DND-41 (cell line): ENCODE measurements at regions not wholly inside any gene's neighbourhood (a gene's known extent, or its start where the extent isn't known, plus 50 kb on each side); places are given as distances from the start of the nearest gene placed in this dataset.

Experiments used
- ATAC-seq: fragments of 200-7000 bp; cut with Tn5 transposase; 3 replicates; pipeline ENCODE4 v1.9.1; 2021; ENCODE audit warnings: low read depth; ENCODE audit not compliant: insufficient read depth
- DNase-seq: peaks from one replicate; pipeline ENCODE4 v3.0.0-alpha.2; 2020
- H2AFZ ChIP-seq: 2 replicates; pipeline ENCODE4 v1.6.0; 2012; ENCODE audit warnings: low read depth, low read length
- H3K27ac ChIP-seq: 2 replicates; pipeline ENCODE4 v1.5.1; 2012; ENCODE audit warnings: low read length, inconsistent platforms
- H3K27me3 ChIP-seq: fragments of 200-600 bp; sonication (generic); 2 replicates; pipeline ENCODE4 v1.6.0; 2012; ENCODE audit warnings: low read length, mild to moderate bottlenecking, inconsistent platforms; ENCODE audit not compliant: insufficient read depth, poor library complexity
- H3K36me3 ChIP-seq: 2 replicates; pipeline ENCODE4 v1.5.1; 2012; ENCODE audit warnings: low read length, inconsistent platforms; ENCODE audit not compliant: insufficient read depth
- H3K4me1 ChIP-seq: 2 replicates; pipeline ENCODE4 v1.5.1; 2012; ENCODE audit warnings: mild to moderate bottlenecking, low read length; ENCODE audit not compliant: insufficient read depth
- H3K4me2 ChIP-seq: 2 replicates; pipeline ENCODE4 v1.6.0; 2012; ENCODE audit warnings: mild to moderate bottlenecking, moderate library complexity, low read length, inconsistent platforms; ENCODE audit not compliant: insufficient read depth
- H3K4me3 ChIP-seq, 2 experiments: fragments of 200-600 bp in 1 of 2; shearing (Covaris generic) in 1 of 2; 2 replicates each; pipeline ENCODE4 v1.5.1; 2012 to 2016; ENCODE audit warnings: inconsistent platforms in 2 of 2, low read length in 2 of 2, mild to moderate bottlenecking in 2 of 2, low read depth in 1 of 2, moderate library complexity in 1 of 2
- H3K79me2 ChIP-seq: 2 replicates; pipeline ENCODE4 v1.6.0; 2012; ENCODE audit warnings: low read length, inconsistent platforms; ENCODE audit not compliant: insufficient read depth
- H3K9ac ChIP-seq: 2 replicates; pipeline ENCODE4 v1.6.0; 2012; ENCODE audit warnings: low read depth, mild to moderate bottlenecking, inconsistent platforms, low read length, moderate library complexity
- H3K9me3 ChIP-seq: 2 replicates; pipeline ENCODE4 v1.5.1; 2012; ENCODE audit warnings: low read length, moderate library complexity, mild to moderate bottlenecking, inconsistent platforms; ENCODE audit not compliant: insufficient read depth, severe bottlenecking
- H4K20me1 ChIP-seq: 2 replicates; pipeline ENCODE4 v1.6.0; 2012; ENCODE audit warnings: low read length; ENCODE audit not compliant: insufficient read depth
- CTCF ChIP-seq: IDR thresholded peaks from 2 replicates; pipeline ENCODE4 v1.5.1; 2012; ENCODE audit warnings: borderline replicate concordance, low read length, moderate library complexity, mild to moderate bottlenecking; ENCODE audit not compliant: poor library complexity, severe bottlenecking; ENCODE audit errors: extremely low read depth
- EZH2 ChIP-seq: IDR thresholded peaks from 3 replicates; pipeline ENCODE4 v1.6.1; 2012; ENCODE audit warnings: borderline replicate concordance, low read depth, mild to moderate bottlenecking, moderate library complexity, low read length, inconsistent platforms; ENCODE audit not compliant: severe bottlenecking

GRCh38 chr4:84407554-84408407 lies 91.3 kb downstream of the NKX6-1 start:
- H2AFZ ChIP-seq = no peak overlapping the region
- no peak overlapping the region for H3K9ac ChIP-seq
- TF ChIP-seq CTCF = no peak
- no peak overlapping the region for H3K4me2 ChIP-seq
- ATAC-seq (no peak), DNase-seq (no peak)
- no peaks in the 10 kb centered on the region for H3K27me3 ChIP-seq
- H3K9me3 ChIP-seq = no peaks in the 10 kb centered on the region
- H3K4me3 ChIP-seq = no peak overlapping the region
- no peaks in the 10 kb centered on the region for H4K20me1 ChIP-seq
- H3K27ac ChIP-seq = no peak overlapping the region
- H3K4me1 ChIP-seq = no peaks in the 10 kb centered on the region
- no peaks in the 10 kb centered on the region for H3K36me3 ChIP-seq
- H3K79me2 ChIP-seq = no peaks in the 10 kb centered on the region

- H3K27me3 ChIP-seq = no peaks in the 10 kb centered on the region
- H3K27ac ChIP-seq = no peak overlapping the region
- no peak for TF ChIP-seq CTCF
- TF ChIP-seq EZH2 = no peak
- no peaks in the 10 kb centered on the region for H4K20me1 ChIP-seq
- no peak overlapping the region for H3K4me3 ChIP-seq
- DNase-seq = no peak
- no peaks in the 10 kb centered on the region for H3K4me1 ChIP-seq
- H2AFZ ChIP-seq = no peak overlapping the region
- no peak overlapping the region for H3K4me2 ChIP-seq
- H3K36me3 ChIP-seq = no peaks in the 10 kb centered on the region
- no peak overlapping the region for H3K9ac ChIP-seq
- no peaks in the 10 kb centered on the region for H3K79me2 ChIP-seq
- no peaks in the 10 kb centered on the region for H3K9me3 ChIP-seq
- ATAC-seq = no peak
These were observed 95.4 kb downstream of the NKX6-1 start for GRCh38 chr4:84403656-84404055.

- Histone ChIP-seq H3K9ac (no peak overlapping the region), H3K79me2 (no peaks in the 10 kb centered on the region), H3K4me2 (no peak overlapping the region), H3K27me3 (no peaks in the 10 kb centered on the region), H3K4me1 (no peaks in the 10 kb centered on the region), H4K20me1 (no peaks in the 10 kb centered on the region), H3K36me3 (no peaks in the 10 kb centered on the region), H3K27ac (no peak overlapping the region), H3K9me3 (no peaks in the 10 kb centered on the region), H2AFZ (no peak overlapping the region), H3K4me3 (no peak overlapping the region)
- ATAC-seq = no peak
- DNase-seq = no peak
- TF ChIP-seq EZH2 = no peak
- no peak for TF ChIP-seq CTCF
These were observed 97.3 kb downstream of the NKX6-1 start for GRCh38 chr4:84401701-84402306.
